Spleen (tissue), 11 donors: ENCODE measurements at regions not wholly inside any gene's neighbourhood (a gene's known extent, or its start where the extent isn't known, plus 50 kb on each side); places are given as distances from the start of the nearest gene placed in this dataset.

Source experiments
- DNase-seq: peaks from one replicate; pipeline ENCODE4 v3.0.0-alpha.2; 2020
- H3K27ac ChIP-seq, 8 donors: fragments of 200-600 bp; sonication (generic) in 7 of 8; 1 replicate in 4 of 8; 2 replicates in 4 of 8; pipeline versions ENCODE4 v1.5.0 to v1.8.0; 2016 to 2021; ENCODE audit warnings: inconsistent platforms in 4 of 8, mild to moderate bottlenecking in 4 of 8, moderate library complexity in 1 of 8
- H3K27me3 ChIP-seq, 7 donors: fragments of 200-600 bp; sonication (generic) in 6 of 7; replicated peaks in 1 of 7; 1 replicate in 4 of 7; 2 replicates in 3 of 7; pipeline versions ENCODE4 v1.5.0 to v1.8.0; 2016 to 2021; ENCODE audit warnings: inconsistent platforms in 3 of 7, mild to moderate bottlenecking in 1 of 7
- H3K36me3 ChIP-seq, 6 donors: fragments of 200-600 bp; sonication (generic) in 5 of 6; 1 replicate in 4 of 6; 2 replicates in 2 of 6; pipeline versions ENCODE4 v1.5.0 to v1.8.0; 2016 to 2021; ENCODE audit warnings: inconsistent platforms in 2 of 6
- H3K4me1 ChIP-seq, 6 donors: fragments of 200-600 bp; sonication (generic) in 5 of 6; 1 replicate in 3 of 6; 2 replicates in 3 of 6; pipeline versions ENCODE4 v1.5.0 to v1.8.0; 2016 to 2021; ENCODE audit warnings: inconsistent platforms in 3 of 6
- H3K4me3 ChIP-seq, 8 donors: fragments of 200-600 bp; sonication (generic) in 7 of 8; 1 replicate in 4 of 8; 2 replicates in 4 of 8; pipeline versions ENCODE4 v1.5.0 to v1.8.0; 2016 to 2021; ENCODE audit warnings: inconsistent platforms in 4 of 8, mild to moderate bottlenecking in 4 of 8, moderate library complexity in 2 of 8
- H3K9me3 ChIP-seq, 8 donors: fragments of 200-600 bp; sonication (generic) in 7 of 8; 1 replicate in 4 of 8; 2 replicates in 4 of 8; pipeline versions ENCODE4 v1.5.0 to v1.8.0; 2016 to 2021; ENCODE audit warnings: inconsistent platforms in 4 of 8
- CTCF ChIP-seq, 11 experiments: fragments of 200-600 bp in 7 of 11; fragments of 450-650 bp in 4 of 11; sonication (generic) in 4 of 11; IDR thresholded peaks in 8 of 11; conservative IDR thresholded peaks in 3 of 11; 1 replicate in 7 of 11; 2 replicates in 4 of 11; pipeline versions ENCODE4 v1.4.0 to v1.8.0; 2016 to 2021; ENCODE audit warnings: antibody characterized with exemption in 11 of 11, inconsistent platforms in 4 of 11, mild to moderate bottlenecking in 1 of 11
- POLR2A ChIP-seq, 3 donors: fragments of 450-650 bp; IDR thresholded peaks; one replicate each; pipeline ENCODE4 v1.5.1; 2017; ENCODE audit warnings: antibody characterized with exemption in 3 of 3, mild to moderate bottlenecking in 1 of 3
- POLR2AphosphoS5 ChIP-seq, 3 donors: sonication (generic); formaldehyde crosslinking; IDR thresholded peaks; one replicate each; pipeline ENCODE4 v1.5.1; 2017; ENCODE audit warnings: antibody characterized with exemption in 3 of 3
- WGBS, 5 donors: extraction: QIAGEN DNeasy Blood & Tissue Kit in 3 of 5; methylation state at CpG; one replicate each; pipeline versions ENCODE4 v1.1.5 to v1.1.7; 2013 to 2018; 5-methylcytosine and 5-hydroxymethylcytosine counted together
- intact Hi-C: fragments of 100-400 bp; cut with DNase I; formaldehyde crosslinking; loops from one replicate; pipeline ENCODE4 v1.15.0; 2023; ENCODE audit warnings: low total_unique reads
- donor health status: healthy with polysubstance abuse.
- donor health status: DM: no; HTN: no; CAD: no; lungs with moderate emphysema.
- donor health status: DM: no; HTN: no; CAD: no.
- donor health status: Bipolar disorder and iron deficiency.
- donor health status: healthy.
- donor health status: DM: no; HTN: no; CAD: no.
- donor health status: DM: yes; HTN: yes; CAD: no.

GRCh38 chr15:51156957-51157356 is 62.3 kb upstream of the TNFAIP8L3 start:
- H3K27me3 ChIP-seq = peaks cover 0 to 15% (median 0%) of the 10 kb centered on the region in 7 donors
- WGBS, 5 donors = 80 to 86% (median 82%) methylated on average over 1 of the region's 1 CpG
- no peak overlapping the region for H3K27ac ChIP-seq
- H3K4me3 ChIP-seq = no peak overlapping the region
- intact Hi-C loops = no loop called here
- H3K4me1 ChIP-seq = peaks cover 0 to 17% (median 4%) of the 10 kb centered on the region in 6 donors
- H3K9me3 ChIP-seq = no peaks in the 10 kb centered on the region
- H3K36me3 ChIP-seq = no peaks in the 10 kb centered on the region
- no peak for TF ChIP-seq POLR2AphosphoS5 (IDR thresholded peaks at IDR 0.05)
- no peak for TF ChIP-seq POLR2A (IDR thresholded peaks at IDR 0.05)
- no peak for TF ChIP-seq CTCF (IDR thresholded peaks at IDR 0.05 in 8 of 11, conservative IDR thresholded peaks at IDR 0.05 in 3 of 11)
- DNase-seq = no peak

- WGBS, 5 donors = 32 to 39% (median 35%) methylated on average over 7 of the region's 7 CpGs
- peaks cover 0 to 15% (median 0%) of the 10 kb centered on the region in 7 donors for H3K27me3 ChIP-seq
- H3K36me3 ChIP-seq = no peaks in the 10 kb centered on the region
- TF ChIP-seq POLR2AphosphoS5 (IDR thresholded peaks at IDR 0.05) (peak; percentile 32 to 79 (median 71)), POLR2A (IDR thresholded peaks at IDR 0.05) (no peak)
- H3K9me3 ChIP-seq = no peaks in the 10 kb centered on the region
- intact Hi-C loops = no loop called here
- DNase-seq = no peak
- no peak overlapping the region for H3K4me3 ChIP-seq
- peaks cover 0 to 17% (median 4%) of the 10 kb centered on the region in 6 donors for H3K4me1 ChIP-seq
- peak overlapping the region in 3 of 8 donors; percentile 18 to 64 (median 62) for H3K27ac ChIP-seq
These were observed 61.2 kb upstream of the TNFAIP8L3 start for GRCh38 chr15:51155891-51156290.

GRCh38 chr15:51155016-51155580 is 60.4 kb upstream of the TNFAIP8L3 start:
- Histone ChIP-seq H3K27ac (peak overlapping the region in 3 of 8 donors; percentile 51 to 64 (median 62)), H3K4me1 (peaks cover 0 to 17% (median 4%) of the 10 kb centered on the region in 6 donors), H3K36me3 (no peaks in the 10 kb centered on the region), H3K27me3 (peaks cover 0 to 15% (median 0%) of the 10 kb centered on the region in 7 donors), H3K9me3 (no peaks in the 10 kb centered on the region), H3K4me3 (no peak overlapping the region)
- TF ChIP-seq POLR2AphosphoS5 (IDR thresholded peaks at IDR 0.05) (no peak), POLR2A (IDR thresholded peaks at IDR 0.05) (no peak), CTCF (IDR thresholded peaks at IDR 0.05 in 8 of 11, conservative IDR thresholded peaks at IDR 0.05 in 3 of 11) (no peak)
- intact Hi-C loops = no loop called here
- DNase-seq = no peak
- WGBS, 5 donors = 63 to 80% (median 76%) methylated on average over 9 of the region's 9 CpGs
